SH-SY5Y (cell line): ENCODE measurements at regions not wholly inside any gene's neighbourhood (a gene's known extent, or its start where the extent isn't known, plus 50 kb on each side); places are given as distances from the start of the nearest gene placed in this dataset.

Experiments
- GATA2 ChIP-seq: IDR thresholded peaks from 2 replicates; pipeline ENCODE4 v1.6.1; 2011; ENCODE audit warnings: mild to moderate bottlenecking, low read depth, low read length
- GATA3 ChIP-seq: IDR thresholded peaks from 2 replicates; pipeline ENCODE4 v1.6.1; 2011; ENCODE audit warnings: low read depth, mild to moderate bottlenecking, low read length, moderate library complexity

DNA sequence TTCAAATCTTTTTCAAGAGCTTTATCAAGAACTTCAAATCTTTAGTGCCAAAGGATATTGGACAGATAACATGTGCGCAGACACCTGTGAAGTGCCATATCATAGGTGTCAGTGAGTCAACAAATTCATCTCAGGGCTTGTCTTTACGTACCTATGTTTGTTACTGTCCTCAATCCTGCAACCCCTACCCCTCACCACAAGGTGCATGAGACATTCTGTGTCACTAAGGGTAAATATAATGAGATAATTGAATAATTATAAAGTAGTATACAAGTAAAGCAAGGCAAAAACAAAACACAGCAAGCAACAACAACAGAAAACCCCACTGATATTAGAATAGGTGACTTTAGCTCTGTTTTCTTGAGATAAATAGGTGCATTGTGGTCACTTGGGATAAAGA is 1495.8 kb upstream of the TMEFF2 start:
- TF ChIP-seq GATA2 (no peak), GATA3 (no peak)
